WI38 (cell line): ENCODE measurements at regions not wholly inside any gene's neighbourhood (a gene's known extent, or its start where the extent isn't known, plus 50 kb on each side); places are given as distances from the start of the nearest gene placed in this dataset.

Experiments used
- H3K4me3 ChIP-seq: 2 replicates; pipeline ENCODE4 v1.5.1; 2011; ENCODE audit warnings: low read depth, mild to moderate bottlenecking, control low read depth, low read length
- CTCF ChIP-seq: IDR thresholded peaks from 2 replicates; pipeline ENCODE4 v1.5.1; 2012; ENCODE audit warnings: low read depth, mild to moderate bottlenecking, control low read depth, low read length

DNA sequence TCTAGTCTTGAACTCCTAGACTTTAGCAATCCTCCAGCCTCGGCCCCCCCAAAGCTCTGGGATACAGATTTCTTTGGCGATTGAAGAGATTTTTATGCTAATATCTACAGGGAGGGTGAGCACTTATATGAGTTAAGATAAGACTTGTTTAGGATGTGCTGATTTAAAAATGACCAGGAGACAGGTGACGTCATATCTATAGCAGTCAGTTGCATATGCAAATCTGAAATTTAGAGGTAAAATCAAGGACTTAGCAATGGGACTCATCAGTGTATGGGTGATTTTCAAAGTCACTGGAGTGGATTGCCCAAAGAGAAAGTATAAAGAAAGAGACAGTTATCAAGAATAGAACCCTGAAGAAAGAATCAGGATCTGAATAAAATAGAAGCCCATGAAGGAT is 394.5 kb downstream of the ADGRL2 start:
- H3K4me3 ChIP-seq: no peak overlapping the region
- no peak for TF ChIP-seq CTCF

GRCh38 chr1:82185084-82185483 is 384.4 kb downstream of the ADGRL2 start:
- H3K4me3 ChIP-seq: no peak overlapping the region
- no peak for TF ChIP-seq CTCF

DNA sequence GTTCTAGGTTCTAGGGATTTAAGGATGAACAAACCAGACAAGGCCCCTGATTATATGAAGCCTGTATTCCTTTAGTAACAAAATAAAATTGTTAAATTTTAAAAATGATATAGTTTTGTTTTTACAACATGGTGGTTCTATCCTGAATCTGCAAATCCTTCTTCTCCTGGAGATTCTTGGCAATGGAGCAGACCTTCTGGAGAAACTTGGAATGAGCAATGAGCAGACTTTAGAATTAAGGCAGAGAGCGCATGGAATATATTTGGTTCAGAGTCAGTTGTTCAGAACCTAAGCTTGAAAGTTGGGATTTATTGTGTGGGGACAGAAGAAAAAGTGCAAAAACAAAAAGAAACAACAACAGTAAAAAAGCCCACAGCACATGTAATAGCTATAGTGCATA is 381.1 kb downstream of the ADGRL2 start:
- H3K4me3 ChIP-seq: no peak overlapping the region
- TF ChIP-seq CTCF: no peak

- TF ChIP-seq CTCF: no peak
- H3K4me3 ChIP-seq: no peak overlapping the region
Observed at GRCh38 chr1:82179131-82179530, 378.4 kb downstream of the ADGRL2 start.

DNA sequence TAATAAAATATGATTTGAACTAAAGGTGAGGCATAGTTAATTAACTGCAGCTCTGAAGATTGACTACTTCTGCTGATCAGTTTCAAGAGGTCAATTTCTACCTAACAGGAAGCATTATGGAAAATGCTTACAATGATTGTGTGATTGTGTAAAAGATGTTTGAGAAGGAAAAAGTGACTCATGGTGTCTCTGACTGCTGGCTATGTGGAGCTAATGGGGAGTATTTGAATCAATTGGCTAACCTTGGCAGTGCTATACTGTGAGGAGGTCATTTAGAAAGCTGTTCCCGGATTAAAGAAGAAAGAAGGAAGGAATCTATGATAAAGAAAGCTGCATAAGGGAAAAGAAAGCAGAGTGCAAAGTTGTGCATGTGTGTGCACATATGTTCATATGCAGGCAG is 376.5 kb downstream of the ADGRL2 start:
- no peak for TF ChIP-seq CTCF
- no peak overlapping the region for H3K4me3 ChIP-seq

- no peak for TF ChIP-seq CTCF
Observed at GRCh38 chr1:82171955-82172354, 371.2 kb downstream of the ADGRL2 start.

DNA sequence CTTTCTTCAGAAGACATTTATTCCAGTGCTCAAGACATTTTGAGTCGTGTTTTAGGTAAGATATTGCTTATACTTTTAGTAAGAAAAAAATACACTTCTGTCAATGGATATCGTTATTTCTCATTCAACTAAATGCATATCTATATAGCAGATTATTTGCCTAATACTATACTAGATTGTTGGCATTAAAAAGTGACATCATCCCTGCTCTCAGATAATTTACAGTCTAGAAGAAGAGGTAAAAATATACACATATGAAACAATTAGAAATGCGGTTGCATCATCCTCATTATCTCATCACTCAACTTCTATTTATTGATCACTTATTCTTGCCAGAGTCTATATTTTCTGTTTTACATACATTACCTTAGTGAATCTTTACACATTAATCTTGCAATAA is 367.7 kb downstream of the ADGRL2 start:
- no peak for TF ChIP-seq CTCF

More at GRCh38 chr1:82171955-82172354, 371.2 kb downstream of the ADGRL2 start:
- H3K4me3 ChIP-seq: no peak overlapping the region

More for the DNA sequence above, 367.7 kb downstream of the ADGRL2 start:
- no peak overlapping the region for H3K4me3 ChIP-seq
